ENCODE measurements at regions not wholly inside any gene's neighbourhood (a gene's known extent, or its start where the extent isn't known, plus 50 kb on each side); places are given as distances from the start of the nearest gene placed in this dataset.

DNA sequence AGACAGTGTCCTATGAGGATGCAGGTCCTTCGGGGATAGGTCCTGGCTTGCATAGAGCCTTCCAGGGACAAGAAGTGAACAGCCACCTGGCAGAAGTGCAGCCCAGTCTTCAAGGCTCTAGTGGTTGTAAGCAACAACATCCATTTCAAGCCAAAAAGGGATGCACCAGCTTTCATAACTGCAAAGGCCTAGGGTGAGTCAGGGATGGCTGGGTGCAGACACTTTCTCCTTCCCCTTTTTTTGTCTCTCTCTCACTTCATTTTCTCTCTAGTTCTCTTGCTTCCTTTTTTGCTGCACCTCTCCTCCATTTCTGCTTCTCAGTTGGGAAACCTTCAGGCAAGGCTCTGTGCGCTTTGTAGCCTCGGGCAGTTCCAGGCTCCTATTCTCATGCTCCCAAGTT, 196.2 kb upstream of the ZNF536 start:
- ATAC-seq (ENCODE audit: poor library complexity) = no peak
- intact Hi-C loops (cut with DNase I) = no loop called here
- no peak for DNase-seq

DNA sequence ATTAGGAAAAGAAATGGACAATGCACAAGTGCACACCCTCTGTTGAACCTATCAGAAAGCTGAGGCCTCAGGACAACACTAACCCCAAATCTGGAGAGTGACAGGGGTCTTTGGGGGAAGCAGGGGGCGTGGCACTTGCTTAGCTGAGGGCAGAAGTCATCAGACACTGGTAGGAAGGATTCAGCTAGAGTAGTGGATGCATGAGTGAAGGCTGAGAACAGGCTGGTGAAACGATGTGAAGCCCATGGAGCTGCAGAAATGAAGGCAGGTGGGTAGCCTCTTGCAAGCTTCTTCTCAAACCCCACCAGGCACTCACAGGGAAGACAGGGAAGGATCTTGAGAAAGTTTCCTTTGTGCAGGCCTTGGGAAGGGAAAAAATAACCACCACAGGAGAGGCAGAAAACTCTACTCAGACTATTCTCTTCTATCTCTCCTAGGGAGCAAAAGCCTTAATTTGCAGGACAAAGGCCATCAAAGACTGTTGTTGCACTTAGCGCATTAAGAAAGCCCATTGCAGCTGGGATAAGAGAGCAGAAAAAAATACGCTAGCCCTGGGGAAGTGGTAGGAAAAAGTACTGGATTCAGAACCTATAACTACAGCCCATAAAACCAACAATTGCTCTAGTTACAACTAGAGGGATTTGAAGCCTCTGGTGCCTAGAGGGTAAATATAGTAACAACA, 193.3 kb upstream of the ZNF536 start:
- intact Hi-C loops (cut with DNase I) = no loop called here
- ATAC-seq (ENCODE audit: poor library complexity) (no peak), DNase-seq (no peak)

DNA sequence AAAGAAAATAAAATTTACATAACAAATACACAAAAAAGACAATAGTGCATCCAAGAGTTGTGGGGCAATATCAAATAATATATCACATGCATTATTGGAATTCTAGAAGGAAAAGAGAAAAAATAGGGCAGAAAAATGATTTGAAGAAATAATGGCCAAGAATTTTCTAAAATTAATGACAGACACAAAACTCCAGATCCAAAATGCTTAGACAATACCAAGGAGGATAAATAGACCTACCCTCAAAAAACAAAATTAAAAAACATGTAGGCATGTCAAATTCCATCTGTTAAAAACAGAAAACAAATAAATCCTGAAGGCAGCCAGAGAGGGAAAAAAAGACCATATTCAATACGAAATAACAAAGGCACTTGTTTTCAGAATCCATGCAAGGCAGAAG, 191.5 kb upstream of the ZNF536 start:
- DNase-seq (no peak), ATAC-seq (ENCODE audit: poor library complexity) (no peak)
- intact Hi-C loops (cut with DNase I) = no loop called here

DNA sequence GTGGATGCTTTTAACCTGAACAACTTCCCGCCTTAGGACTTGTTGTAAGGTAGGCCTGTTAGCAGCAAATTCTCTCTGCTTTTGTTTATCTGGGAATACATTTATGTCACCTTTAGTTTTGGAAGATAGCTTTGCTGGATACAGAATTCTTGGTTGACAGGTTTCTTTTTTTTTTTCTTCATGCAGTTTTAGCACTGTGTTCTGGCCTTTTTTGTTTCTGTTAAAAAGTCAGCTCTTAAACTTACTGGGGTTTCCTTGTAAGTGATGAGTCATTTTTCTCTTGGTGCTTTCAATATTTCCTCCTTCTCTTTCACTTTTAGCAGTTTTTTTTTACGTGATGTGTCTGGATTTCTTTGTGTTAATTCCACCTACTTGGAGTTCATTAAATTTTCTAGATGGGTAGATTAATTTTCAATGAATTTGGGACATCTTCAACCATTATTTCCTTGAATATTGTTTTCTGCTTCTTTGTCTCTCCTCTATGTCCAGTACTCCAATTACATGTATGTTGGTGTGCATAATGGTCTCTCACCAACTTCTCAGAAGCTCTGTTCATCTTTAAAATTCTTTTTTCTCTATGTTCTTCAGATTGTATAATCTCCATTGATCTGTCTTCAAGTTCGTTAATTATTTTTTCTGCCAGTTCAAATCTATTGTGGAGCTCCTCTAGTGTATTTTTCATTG, 188.2 kb upstream of the ZNF536 start:
- no peak for DNase-seq
- ATAC-seq (ENCODE audit: poor library complexity) = no peak
- intact Hi-C loops (cut with DNase I) = no loop called here

DNA sequence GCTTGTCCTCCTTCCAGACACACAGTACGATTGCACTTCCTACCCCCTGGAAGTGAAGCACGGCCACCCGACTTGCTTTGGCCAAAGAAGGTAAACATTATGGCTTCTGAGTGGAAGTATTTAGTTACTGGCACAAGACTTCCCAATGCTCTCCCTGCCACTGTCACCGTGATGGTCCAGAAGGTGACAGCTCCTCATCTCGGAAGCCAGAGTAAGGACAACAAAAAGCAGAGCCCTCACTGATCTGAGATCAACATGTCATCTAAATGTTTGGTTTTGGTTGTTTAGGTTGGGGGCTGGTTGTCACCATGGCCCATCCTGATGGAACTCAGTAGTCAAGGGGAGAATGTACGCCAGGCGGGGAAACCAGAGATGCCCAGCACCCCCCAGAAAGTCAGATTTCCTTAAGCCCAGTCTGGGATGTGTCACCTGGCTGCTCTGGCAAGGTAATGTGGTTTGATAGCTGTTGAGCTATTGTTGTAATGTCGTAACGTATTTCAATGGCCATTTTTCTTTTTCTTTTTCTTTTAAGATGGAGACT, 170.1 kb upstream of the ZNF536 start:
- DNase-seq (no peak), ATAC-seq (ENCODE audit: poor library complexity) (no peak)

DNA sequence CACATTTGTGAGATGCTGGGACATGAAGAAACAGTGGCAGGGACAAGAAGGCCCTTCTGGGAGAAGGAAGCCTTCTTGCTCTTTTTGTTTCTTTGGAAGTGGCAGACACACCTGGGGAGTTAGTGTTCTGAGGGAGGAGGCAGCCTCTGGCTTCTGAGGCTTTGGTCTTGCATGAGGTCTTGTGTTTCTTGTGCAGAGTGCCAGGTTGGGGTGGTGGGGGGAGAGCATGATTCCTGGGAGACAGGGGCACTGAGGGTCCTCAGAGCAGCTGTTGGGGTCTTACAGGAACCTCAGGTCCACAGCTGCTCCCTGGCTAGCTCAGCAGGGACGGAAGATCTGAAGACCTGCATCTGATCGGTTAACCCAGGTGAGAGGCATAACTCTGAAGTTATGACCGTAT, 167.5 kb upstream of the ZNF536 start:
- intact Hi-C loops (cut with DNase I) = no loop called here
- no peak for DNase-seq
- ATAC-seq (ENCODE audit: poor library complexity) = no peak

More for the DNA sequence above, 170.1 kb upstream of the ZNF536 start:
- intact Hi-C loops (cut with DNase I) = no loop called here

DNA sequence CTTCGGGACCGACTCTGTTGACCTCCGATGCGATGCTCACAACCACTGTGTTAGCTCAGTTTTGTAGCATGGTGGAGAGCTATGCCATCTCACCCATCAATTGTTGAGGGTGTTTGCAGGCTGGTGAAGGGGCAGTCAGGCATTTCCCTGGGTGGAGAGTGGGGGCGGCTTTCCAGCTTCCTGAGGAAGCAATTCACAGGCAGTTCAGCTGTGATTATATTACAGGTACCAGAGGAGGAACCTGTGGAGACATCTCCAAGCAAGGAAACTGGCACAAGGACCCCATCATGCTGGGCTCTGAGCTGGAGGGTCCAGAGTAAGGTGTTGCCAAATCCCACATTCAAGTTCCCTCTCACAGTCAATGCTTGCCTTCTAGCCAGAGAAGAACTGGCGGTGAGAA, 166.0 kb upstream of the ZNF536 start:
- DNase-seq = no peak
- no peak for ATAC-seq (ENCODE audit: poor library complexity)
- intact Hi-C loops (cut with DNase I) = no loop called here

DNA sequence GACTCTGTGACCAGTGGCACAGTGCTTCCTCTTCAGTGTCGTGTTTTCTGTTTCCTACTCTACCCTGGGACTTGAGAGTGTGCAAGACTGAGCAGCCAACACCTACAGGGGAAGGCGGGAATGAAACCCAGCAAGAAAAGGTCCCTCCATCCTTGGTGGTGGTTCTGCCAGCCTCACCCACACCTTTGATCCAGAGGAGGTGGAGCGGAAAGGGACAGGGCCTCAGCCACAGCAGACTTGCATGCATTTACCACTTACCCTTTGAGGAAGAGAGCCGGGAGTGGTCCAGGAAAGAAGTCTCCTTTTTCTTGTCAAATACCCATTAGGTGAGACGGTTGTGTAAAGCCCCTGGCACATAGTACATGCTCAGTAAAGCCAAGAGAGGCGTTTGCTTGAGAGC, 164.8 kb upstream of the ZNF536 start:
- DNase-seq (no peak), ATAC-seq (ENCODE audit: poor library complexity) (no peak)
- intact Hi-C loops (cut with DNase I) = no loop called here

DNA sequence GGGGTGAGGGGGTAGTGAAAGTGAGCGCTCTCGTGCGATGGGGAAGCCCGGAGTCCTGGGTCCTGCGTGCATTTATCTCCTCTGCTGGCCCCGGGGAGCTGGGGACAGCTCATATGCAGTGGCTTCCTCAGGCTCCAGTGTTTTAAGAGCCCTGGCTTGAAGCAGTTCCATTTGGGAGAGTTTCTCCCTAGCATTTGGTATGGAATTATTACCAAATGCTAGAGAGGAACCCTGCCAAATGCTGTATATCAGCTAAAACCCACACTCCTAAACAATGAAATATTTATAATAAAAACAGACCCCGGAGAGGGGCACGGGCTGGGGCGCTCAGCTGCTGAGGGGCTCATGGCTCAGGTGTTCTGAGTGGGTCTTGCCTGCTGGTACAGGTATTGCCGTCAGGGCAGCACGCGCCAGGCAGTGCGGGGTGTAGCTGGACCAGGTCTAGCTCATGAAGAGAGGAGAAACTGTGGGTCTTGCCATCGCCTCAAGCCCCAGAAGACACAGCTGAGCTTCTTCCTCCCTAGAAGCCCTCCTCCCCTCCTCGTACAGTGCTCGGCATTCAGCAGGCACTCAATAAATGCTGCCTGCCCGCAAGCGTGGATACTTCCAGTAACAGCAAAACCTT, 163.6 kb upstream of the ZNF536 start:
- no peak for DNase-seq
- intact Hi-C loops (cut with DNase I) = no loop called here
- ATAC-seq (ENCODE audit: poor library complexity) = no peak

DNA sequence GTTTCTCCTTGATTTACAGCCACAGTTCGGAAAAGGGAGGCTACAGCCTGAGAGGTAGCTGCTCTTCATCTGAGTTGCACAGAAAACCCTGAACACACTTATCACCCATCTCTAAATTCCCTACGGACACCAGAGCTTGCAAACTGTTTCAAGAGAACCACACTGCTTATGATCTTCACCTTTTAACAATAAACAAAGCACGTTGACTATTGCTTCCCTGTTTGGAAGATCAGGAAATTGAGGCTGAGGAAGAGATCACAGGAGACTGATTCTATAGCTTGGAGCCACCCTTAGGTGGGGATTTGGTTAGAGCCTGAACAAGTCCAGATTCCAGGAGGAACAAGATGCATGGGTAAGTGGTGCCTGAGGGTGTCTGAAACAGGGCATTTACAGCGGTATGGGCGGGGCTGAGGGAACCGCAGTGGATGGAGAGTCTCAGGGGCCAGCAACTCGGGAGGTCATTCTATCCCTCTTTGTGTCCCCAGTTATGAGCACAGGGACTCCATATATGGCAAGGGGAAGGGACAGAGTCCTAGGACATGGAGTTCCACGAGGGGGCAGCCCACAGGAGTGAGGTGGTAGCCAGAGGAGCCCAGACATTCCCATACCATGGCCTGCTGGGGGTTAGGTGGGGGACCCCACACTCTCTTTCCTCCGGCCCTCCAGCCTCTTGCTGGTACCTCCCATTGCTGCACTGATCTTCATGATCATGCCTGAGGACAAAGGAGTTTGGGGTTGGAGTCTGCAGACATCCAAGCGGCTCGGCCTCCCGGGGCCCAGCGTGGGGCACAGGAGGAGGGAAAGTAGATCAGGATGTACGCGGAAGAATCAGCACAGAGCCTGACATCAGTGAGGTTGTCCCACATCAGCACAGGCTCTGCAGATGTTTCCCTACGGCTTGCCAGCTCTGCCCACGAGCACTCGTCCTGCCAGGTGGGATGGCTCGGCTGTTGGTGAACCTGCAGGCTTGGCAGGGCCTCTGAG, 162.3 kb upstream of the ZNF536 start:
- ATAC-seq (ENCODE audit: poor library complexity) (no peak), DNase-seq (no peak)
- intact Hi-C loops (cut with DNase I) = no loop called here

DNA sequence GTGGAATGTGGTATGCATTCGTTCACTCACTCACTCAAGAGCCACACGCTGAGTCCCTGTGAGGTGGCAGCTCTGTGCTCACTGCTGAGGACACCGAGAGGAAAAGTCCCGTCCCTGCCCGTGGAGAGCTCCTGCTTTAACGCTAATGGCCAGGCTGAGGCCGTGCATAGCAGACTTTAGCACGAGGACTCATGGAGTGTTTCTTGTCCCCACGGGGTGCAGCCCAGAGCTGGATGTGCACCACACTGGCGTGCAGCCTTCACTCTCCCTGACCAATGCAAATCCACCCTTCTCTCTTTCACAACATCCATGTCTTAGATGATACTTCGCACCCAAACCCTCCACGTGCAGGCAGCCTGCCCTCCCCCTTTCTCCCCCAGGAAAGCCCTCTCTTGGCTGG, 159.6 kb upstream of the ZNF536 start:
- no peak for ATAC-seq (ENCODE audit: poor library complexity)
- no peak for DNase-seq
- intact Hi-C loops (cut with DNase I) = no loop called here

DNA sequence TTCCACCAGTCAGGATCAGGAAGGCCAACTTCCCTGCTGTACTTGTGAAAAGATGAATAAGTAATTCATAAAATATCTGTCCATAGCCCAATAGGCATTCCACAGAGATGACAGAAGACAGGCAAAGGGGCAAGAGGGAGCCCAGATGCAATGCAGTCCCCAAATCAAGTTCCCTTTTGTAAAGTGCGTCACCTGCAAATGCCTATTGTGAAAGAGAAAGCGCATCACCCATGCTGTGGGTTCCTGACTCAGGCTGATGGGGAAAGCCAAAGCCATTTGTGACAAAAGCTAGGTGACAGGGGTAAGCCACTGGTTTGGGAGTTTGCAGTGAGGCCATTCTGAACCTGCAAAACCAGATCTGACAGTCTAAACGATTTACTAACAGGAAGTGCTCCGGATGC, 157.5 kb upstream of the ZNF536 start:
- ATAC-seq (ENCODE audit: poor library complexity) (no peak), DNase-seq (no peak)
- intact Hi-C loops (cut with DNase I) = no loop called here

DNA sequence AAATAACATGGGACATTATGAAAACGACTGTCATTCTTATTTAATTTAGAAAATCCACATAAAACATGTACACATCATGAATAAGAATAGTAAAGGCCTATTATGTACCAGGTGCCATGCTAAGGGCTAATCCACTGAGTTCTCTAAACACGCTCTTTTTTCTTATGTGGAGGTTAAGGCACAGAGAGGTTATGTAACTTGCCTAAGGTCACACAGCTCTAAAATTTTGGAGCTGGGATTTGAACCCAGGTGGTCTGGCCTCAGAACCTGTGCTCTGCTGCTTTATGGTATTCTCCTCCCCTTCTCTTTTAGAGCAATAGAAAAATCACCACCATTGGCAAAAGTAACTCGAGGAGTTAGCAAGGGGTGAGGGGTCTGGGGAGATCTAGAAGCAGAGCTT, 156.9 kb upstream of the ZNF536 start:
- intact Hi-C loops (cut with DNase I) = no loop called here
- DNase-seq (no peak), ATAC-seq (ENCODE audit: poor library complexity) (no peak)

DNA sequence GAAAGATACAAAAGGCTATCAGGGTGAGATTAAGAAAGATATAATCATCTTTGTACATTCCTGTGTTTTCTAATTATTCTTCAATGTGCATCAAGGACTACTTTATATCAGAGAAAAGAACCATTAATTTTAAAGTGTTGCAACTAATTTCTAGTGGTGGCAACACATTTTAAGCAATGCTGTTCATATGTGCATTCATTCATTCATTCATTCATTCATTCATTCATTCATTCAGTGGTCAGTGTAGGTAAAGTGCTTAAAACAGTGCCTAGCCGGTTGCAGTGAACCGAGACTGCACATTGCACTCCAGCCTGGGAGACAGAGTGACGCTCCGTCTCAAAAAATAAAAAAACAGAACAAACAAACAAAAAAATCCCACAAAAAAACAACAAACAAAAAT, 155.7 kb upstream of the ZNF536 start:
- intact Hi-C loops (cut with DNase I) = no loop called here
- DNase-seq (no peak), ATAC-seq (ENCODE audit: poor library complexity) (no peak)

DNA sequence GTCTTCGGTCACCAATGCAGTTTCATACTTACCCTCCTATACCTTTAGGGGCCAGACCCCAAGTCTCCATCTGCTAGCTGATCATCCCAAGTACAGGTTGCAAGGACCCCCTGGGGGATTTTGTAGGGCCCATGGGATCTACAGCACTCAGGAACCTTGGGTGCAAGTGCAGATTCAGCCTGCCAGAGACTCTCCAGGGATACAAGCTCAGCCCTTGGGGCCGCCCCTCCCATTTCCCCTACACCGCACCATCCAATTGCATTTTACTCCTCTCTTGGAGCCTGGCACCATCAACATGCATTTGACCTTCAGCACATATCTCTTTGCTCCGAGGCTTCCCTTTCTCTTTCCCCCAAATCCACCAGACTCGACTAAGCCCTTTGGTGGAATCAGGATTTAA, 154.7 kb upstream of the ZNF536 start:
- ATAC-seq (ENCODE audit: poor library complexity) (no peak), DNase-seq (no peak)
- intact Hi-C loops (cut with DNase I) = no loop called here

DNA sequence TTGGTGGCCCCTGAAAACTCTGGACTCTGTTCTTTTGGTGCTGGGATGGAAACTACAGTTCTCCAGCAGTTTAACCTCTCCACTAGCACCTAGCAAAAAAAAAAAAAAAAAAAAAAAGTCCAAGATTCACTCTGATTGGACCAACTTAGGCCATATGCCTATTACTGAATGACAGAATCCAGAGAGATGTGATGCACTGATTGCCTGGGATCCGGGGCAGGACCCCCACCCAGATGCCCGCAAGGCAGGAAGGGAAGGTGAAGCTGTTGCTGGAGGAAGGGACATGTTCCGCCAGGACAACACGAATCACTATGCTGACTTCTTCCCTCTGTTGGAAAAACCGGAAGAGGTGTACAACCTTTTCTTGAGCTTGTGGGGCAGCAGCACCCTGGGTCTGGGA, 152.5 kb upstream of the ZNF536 start:
- intact Hi-C loops (cut with DNase I) = loop anchor here (10.0 kb wide), 1 partner anchor 435 kb away; no protein-coding TSS in a partner anchor
- no peak for ATAC-seq (ENCODE audit: poor library complexity)
- no peak for DNase-seq

DNA sequence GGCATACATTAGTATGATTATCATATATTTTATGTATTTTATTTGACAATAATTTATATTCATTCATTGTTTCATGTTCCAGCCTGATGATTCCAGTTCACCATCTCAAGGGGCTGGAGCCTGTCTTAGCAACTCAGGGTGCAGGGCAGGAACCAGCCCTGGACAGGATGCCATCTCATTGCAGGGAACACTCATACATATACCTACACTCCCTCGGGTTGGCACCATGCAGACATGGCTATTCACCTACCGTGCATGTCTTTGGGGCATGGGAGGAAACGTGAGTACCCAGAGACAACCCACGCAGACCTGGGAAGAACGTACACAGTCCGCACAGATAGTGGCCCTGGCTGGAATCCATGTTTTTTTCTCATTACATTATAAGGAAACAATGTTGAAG, 151.0 kb upstream of the ZNF536 start:
- DNase-seq = no peak
- intact Hi-C loops (cut with DNase I) = loop anchor here (10.0 kb wide), 1 partner anchor 434 kb away; no protein-coding TSS in a partner anchor
- ATAC-seq (ENCODE audit: poor library complexity) = no peak

DNA sequence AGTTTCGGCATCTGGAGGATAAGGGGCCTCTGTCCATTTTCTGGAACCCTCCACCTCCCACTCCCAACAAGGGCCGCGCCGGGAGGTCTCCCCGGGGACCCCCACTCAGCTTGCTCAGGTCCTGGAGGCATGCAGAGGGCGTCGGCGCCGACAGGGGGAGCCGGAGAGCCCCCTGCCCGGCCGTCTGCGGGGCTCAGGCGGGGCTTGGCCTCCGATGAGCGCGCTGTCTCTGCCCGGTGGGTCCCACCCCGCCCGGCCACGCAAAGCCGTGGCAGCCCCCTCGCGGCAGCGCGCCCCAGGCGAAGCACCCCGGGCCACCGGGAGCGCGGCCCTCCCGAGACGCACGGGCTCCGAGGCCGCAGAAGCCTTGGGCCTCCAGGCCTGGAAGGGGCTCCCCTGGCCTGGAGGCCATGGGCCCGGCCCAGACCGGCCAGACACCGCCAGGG, 149.7 kb upstream of the ZNF536 start:
- intact Hi-C loops (cut with DNase I) = loop anchor here (10.0 kb wide), 1 partner anchor 432 kb away; no protein-coding TSS in a partner anchor
- no peak for DNase-seq
- ATAC-seq (ENCODE audit: poor library complexity) = peak; percentile 49
